HG02571 (cell line): ENCODE measurements at regions not wholly inside any gene's neighbourhood (a gene's known extent, or its start where the extent isn't known, plus 50 kb on each side); places are given as distances from the start of the nearest gene placed in this dataset.
"Not testable (repeated sequence)": the region's sequence is repeated elsewhere in the genome, so short reads cannot be mapped to it uniquely, and the experiment has no call there.

ENCODE experiments used
- ATAC-seq: cut with Tn5 transposase; IDR thresholded peaks from one replicate; pipeline ENCODE4 v1.9.1; 2021; ENCODE audit warnings: mild to moderate bottlenecking, moderate library complexity; ENCODE audit not compliant: unreplicated experiment

DNA sequence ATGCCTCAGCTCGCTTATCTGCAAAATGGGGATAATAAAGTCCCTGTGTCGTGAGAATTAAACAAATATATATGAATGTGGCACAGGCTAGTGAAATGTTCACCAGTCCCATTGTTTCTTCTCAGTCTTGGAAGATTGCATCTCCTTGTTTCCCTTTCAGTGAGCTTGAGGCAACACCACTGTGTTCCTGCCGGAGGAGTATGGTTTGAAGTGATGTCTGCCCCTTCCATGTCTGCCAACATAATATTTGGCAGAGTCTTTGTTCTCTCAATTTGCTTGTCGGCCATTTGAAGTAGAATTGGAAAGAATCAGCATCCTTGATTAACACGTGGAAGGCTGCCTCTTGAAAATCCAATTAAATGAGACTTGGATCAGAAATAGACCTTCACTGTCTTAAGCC is 1088.5 kb upstream of the INTU start:
- ATAC-seq = no peak

DNA sequence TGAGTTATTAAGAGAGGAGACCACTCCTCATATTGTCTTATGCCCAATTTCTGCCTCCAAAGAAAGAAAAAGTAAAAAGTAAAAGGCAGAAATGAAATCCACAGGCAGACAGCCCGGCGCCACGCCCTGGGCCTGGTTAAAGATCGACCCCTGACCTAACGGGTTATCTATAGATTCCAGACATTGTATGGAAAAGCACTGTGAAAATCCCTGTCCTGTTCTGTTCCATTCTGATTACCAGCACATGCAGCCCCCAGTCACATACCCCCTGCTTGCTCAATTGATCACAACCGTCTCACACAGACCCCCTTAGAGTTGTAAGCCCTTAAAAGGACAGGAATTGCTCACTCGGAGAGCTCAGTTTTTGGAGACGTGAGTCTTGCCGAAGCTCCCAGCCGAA is 1086.6 kb upstream of the INTU start:
- ATAC-seq = not testable (repeated sequence)

DNA sequence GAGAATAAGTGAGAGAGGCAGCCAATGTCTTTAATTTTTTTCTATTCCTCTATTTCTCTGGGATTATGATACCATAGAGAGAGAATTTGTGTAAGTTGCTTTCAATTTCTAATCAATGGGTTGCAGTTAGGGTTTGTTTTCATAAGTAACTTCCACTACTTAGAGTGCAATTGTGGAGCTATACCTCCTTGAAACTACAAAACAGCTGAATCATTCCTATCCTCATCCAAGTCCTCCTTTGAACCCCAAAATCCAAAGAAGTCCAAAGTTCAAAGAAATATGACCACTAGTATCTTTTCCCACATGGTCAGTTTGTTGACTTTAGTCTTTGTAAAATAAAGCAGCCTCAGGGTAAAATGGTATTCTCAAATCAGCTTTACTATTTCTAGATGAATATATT is 1085.4 kb upstream of the INTU start:
- no peak for ATAC-seq

DNA sequence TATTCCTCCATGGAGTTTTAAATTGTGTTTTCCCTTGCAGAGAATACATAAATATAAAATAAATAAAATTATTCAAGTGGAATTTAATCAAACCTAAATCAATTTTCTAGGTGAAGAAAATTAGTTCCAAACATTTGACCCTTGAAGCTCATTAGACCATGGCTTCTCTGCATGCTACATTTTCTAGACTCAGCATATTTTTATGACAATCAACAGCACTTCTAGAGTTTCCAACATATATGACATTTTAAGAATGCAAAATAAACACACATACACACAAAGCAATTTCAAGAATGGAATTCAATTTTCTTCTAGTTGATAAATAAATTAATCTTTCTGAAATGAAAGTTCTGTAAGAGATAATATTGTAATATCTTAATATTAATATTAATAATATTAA is 1083.9 kb upstream of the INTU start:
- ATAC-seq = no peak

DNA sequence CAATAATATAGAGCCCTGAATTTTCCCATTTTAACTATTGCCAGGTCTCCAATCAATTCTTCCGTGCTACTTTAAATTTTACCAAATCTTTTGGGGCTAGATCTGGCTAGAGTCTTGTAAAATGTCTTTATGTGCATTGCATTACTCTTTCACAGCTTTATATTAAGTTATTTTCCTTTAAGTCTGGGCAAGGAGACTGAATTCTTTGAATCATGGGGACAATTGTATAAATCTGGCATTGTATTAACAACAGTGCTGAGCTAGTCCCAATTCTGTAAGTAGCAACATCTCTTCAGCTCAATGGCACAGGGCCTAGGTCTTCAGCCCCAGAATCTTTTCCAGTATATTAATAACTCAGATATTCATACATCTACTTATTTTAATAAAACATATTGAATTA is 1080.4 kb upstream of the INTU start:
- ATAC-seq = no peak

DNA sequence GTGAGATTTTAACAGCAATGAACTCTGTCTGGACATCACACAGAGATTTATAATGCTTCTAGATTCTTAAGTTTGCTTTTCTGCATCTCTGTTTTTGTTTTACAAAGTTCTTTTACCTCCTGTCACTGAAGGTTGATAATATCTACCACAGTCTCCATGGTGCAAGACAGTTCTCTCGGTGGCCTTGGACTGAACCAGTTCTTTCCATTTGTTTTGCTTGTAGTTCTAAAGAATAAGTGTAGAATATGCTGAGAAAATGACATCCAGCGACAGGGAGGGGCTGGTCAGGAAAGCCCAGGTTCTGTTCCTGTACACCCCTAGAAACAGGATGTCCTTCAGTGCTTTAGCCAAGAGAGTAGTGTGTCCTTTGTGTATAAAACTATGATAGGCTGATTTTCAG is 1079.5 kb upstream of the INTU start:
- ATAC-seq = no peak

DNA sequence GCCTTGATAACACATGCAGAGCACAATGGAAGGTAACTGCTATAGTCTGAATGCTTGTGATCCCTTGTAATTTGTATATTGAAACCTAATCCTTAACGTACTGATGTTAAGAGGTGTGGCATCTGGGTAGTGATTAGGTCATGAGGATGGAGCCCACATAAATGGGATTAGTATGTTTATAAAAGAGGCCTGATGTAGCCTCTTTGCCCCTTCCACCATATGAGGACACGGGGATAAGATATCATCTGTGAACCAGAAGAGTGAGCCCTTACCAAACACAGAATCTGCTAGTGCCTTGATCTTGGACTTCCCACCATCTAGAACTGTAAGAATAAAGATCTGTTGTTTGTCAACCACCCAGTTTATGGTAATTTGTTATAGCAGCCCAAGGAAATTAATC is 1074.2 kb upstream of the INTU start:
- no peak for ATAC-seq

DNA sequence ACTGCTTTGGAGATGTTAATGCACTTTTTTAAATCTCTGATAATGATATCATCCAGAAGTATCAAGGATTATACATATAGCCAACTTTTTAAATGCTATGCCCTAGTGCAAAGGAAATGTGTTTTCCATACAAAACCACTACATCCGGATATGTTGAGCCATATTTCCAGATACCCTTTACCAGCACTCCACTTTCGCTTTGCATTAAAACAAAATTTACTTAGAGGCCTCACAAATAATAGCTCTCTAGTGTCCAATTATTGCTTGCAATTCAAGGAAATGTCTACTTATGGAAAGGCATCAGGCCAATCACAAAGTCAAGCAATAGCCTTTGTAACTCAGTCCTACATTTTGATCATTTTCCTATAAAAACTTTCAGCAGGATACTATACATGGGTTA is 1072.8 kb upstream of the INTU start:
- no peak for ATAC-seq

DNA sequence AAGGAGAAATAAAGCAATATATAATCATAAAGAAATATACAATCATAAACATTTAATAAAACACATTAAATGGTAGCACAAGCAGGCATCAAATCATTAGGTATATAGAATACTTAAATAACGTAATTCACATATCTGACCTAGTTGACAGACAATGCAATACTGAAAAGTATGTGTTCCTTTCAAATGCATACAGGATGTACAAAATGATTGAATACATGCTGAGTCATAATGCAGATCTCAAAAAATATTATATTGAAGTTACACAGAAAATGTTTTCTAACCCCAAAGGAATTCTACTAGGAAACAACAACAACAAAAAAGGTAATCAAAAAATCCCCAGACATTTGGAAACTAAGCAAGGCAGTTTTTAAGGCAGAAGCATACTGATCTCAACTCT is 1072.0 kb upstream of the INTU start:
- no peak for ATAC-seq

DNA sequence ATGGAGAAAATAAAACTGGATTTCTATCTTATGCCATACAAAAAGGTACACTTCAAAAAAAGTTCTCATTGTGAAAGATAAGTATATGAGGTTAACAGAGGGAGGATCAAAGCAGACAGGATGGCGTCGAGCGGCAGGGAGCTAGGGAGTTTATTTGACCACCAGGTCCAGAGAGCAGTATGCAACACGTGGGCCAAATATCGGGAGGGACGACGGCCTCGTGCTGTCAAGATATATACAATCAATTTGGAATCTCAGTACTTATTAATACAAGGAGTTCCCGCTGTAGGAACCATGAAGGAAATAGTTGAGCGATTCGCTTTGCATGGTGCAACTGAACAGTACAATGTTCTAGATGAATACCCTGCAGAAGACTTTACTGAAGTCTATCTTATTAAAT is 1069.4 kb upstream of the INTU start:
- no peak for ATAC-seq

DNA sequence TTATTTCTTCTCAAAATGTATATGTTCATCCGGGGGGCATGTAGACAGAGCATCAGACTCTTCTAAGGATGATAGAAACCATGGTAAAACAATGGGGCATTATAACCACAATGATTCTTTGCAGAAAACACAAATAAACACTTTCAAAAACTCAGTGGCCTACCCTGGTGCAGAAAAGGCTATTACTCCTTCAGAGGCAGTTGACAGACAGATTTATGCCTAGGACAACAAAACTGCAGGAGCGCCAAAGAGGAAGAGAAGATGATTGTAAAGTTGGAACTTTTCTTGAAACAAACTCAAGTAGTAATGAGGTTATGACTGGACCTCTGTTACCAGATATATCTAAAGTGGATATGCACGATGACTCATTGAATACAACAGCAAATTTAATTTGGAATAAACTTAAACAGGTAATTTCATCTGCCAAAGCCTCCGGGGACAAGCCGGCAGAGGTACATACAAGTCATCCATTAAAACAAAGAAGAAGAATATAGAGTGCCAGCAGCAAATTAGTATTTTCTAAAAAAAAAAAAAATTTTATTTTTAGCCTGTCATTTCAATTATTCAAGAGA is 1068.4 kb upstream of the INTU start:
- ATAC-seq = no peak

DNA sequence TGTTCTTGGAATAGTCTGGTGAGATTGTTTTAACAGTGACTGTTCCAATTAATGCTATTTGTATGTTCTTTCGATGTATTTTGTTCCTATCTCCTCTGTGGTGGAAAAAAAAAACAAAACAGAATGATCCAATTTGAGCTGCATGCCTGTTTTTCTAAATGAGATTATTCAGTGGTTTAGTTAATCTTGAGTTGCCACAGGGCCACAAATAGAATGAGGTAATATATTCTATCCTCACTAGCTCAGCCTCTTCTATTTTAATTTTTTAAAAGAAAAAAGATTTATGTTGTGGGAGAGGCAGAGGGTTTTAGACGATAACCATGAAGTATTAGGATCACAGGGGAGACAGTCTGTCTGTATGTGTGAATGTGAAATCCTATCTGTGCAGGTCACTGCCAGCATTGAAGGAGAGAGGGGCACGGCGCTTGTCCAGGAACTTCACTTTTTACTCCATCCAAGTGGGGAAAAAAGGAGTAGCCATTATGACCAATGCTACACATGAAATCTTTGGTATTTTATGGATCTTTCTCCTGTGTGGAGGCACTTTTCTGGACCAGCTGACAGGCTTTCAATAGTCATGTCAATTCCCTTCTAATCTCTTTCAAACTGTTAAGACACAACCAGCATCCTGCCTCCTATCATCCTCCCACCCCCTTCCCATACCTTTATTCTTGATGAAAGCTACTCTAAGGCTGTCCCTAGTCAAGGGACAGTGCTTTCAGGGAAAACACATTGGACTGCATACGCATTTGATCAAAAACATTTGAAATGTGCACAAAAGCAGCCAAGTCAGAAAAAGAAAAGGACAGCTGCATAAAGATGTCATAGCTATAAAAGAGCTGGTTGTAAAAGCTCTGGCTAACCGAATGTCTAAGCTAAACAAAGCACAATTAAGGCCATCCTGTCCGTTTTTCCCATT is 1063.8 kb upstream of the INTU start:
- ATAC-seq = no peak

DNA sequence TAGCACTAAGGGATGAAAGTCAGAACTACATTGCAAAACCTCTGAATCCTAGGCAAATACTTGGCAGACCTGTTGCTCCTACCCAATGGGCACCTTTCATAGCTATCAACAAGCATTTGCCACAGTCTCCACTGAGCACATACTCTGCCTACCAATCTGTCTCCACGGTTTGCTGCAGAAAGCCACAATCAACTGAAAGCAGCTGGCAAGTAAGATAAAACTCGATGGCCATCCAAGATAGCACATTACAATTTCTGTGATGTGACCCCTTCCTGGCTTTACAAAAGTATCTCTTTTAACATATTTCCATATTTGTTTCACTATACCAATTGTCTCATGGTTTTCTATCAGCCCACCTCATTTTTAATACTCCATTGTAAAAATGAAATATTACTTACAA is 1060.5 kb upstream of the INTU start:
- no peak for ATAC-seq

DNA sequence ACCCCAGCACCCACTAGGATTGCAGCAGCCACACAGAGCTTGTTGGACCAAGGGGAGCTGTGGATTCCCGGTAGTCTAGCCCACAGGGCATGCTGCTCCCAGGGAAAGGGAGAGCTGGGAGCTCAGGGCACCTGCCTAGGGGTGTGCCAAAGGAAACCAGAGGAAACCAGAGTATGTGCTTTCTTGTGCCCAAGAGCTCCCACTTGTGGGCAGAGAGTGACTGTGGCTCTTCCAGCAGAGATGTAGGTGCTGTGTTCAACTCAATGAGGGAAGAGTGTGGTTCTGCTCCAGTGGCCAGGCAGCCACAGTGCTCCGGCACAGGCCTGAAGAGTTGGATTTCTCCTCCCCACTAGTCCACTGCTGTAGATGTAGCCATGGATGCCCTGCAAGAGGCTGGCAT is 1050.0 kb upstream of the INTU start:
- no peak for ATAC-seq

DNA sequence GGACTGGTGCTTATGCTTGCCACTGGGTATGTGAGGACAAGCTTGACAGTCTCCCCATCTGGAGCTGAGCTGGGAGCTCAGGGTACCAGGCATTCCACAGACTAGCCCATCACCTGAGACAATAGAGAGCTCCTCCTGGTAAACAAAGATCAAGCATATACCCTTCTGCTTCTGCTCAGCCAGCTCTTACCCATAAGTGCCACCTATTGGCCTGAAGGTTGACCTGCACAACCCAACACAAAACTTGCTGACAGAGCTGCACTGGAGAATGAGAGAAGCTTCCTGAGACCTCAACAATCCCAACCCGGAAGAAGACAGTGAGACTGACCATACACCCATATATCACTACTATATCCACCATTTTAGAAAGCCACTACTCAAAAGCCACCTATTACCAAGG is 1049.2 kb upstream of the INTU start:
- no peak for ATAC-seq

DNA sequence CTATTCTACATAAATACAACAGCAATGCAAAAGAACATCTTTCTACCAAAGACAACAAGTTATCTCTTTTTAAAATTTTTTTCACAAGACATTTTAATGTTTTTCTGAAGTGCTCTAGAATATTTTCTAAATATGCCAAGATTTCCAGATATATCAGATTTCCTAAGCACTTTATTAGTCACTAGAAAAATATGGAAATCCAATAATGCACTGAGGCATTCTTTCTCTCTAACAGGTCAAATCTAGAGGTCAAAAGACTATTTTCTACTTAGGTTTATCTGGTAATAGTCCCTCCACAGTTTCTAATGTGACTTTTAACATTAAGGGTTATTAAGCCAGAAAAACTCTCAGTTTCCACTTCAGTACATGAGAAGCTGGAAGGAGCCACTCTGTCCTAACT is 1041.2 kb upstream of the INTU start:
- ATAC-seq = no peak

DNA sequence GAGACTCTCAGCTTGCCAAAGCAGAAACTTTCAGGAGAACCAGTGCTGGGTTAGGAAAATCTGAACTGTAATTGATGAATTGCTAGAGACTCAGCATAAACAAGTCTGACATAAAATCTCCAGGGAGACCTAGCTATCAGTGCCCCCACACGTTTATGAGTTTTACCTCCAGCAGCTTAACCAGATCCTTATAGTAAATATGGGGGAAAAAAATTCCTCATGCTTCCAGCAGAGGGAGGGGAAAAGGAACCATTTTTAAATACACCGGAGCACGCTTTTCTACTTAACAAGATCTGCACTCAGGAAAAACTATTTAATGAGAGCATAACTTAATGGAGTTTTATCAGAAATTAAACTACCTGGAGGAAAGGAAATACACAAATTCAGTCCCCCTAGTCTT is 1040.7 kb upstream of the INTU start:
- no peak for ATAC-seq

DNA sequence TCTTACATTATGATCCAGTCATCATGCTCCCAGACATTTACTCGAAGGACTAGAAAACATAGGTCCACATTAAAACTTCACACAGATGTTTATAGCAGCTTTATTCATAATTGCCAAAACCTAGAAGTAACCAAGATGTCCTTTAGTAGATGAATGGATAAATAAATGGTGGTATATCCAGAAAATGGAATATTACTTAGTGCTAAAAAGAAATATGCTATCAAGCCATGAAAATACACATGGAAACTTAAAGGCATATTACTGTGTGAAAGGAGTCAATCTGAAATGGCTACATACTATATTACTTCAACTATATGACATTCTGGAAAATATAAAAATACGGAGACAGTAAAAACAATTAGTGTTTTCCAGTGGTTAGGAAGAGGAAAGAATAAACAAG is 1039.1 kb upstream of the INTU start:
- ATAC-seq = no peak

DNA sequence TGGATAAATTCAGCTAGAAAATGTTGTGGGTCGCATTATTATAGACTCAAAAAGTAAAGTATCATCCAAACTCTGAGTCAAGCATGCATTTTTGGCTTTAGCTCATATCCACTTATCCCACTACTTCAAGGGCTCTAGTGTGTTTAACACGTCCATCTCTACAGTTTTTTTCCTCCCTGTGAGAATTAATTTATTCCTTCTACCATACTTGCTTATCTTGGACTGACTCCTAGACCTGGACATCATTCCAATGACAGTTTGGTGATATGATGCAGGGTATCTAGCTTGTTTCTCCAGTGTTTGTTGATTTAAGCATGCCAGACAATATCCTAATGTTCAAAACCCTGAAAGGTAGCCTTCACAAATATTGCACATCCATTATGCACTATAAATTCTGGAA is 1037.1 kb upstream of the INTU start:
- no peak for ATAC-seq

DNA sequence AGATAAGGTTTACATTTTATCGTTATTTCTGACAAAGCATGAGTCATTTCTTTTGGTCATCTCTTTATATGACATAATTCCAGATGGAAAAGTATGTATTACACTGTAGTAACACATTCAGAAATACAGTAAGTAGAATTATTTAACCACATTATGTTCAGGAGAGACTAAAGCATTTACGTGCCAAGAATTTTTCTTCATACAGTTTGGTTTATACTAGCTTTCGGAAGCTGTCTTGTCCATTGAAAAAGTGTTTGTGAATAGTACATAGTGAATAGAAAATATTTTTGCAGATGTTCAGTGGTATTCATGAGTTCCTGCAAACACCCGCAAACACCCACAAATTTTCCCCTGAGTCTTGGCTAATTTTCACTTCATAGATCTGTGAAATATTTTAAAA is 1033.0 kb upstream of the INTU start:
- no peak for ATAC-seq

DNA sequence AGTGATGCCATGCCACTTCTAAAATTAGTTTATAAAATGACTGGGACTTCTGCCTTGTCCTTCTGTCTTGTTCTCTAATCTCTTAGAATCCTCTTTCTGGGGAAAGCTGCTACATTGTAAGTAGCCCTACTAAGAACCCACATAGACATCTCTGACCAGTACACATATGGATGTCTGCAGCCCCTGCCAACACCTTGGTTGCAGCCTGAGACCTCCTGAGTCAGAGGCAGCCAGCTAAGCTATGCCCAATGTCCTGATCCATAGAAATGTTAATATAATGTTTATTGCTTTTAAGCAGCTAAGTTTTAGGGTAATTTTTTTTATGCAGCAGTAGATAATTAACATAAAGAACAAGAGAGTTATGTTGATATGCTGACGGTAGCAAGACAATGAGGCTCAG is 1029.5 kb upstream of the INTU start:
- no peak for ATAC-seq

DNA sequence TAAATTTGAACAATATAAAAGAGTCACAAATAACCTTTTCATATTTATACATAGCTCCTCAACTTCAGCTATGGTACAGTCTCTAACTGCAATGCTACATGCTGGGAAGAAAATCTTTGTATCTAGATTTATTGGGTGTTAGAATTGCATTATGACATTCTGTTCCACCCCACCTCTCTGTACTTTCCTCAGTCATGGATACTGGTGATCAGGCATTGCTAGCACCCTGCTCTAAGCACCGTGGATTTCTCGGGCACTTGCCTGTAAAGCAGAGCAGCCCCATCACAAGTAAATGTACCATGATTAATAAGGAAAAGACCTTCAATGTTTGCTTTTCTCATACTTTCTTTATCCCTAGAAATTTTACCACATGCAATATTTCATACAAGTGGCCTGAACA is 1028.9 kb upstream of the INTU start:
- ATAC-seq = no peak
